ENCODE measurements at regions not wholly inside any gene's neighbourhood (a gene's known extent, or its start where the extent isn't known, plus 50 kb on each side); places are given as distances from the start of the nearest gene placed in this dataset.
"Not testable (repeated sequence)": the region's sequence is repeated elsewhere in the genome, so short reads cannot be mapped to it uniquely, and the experiment has no call there.

DNA sequence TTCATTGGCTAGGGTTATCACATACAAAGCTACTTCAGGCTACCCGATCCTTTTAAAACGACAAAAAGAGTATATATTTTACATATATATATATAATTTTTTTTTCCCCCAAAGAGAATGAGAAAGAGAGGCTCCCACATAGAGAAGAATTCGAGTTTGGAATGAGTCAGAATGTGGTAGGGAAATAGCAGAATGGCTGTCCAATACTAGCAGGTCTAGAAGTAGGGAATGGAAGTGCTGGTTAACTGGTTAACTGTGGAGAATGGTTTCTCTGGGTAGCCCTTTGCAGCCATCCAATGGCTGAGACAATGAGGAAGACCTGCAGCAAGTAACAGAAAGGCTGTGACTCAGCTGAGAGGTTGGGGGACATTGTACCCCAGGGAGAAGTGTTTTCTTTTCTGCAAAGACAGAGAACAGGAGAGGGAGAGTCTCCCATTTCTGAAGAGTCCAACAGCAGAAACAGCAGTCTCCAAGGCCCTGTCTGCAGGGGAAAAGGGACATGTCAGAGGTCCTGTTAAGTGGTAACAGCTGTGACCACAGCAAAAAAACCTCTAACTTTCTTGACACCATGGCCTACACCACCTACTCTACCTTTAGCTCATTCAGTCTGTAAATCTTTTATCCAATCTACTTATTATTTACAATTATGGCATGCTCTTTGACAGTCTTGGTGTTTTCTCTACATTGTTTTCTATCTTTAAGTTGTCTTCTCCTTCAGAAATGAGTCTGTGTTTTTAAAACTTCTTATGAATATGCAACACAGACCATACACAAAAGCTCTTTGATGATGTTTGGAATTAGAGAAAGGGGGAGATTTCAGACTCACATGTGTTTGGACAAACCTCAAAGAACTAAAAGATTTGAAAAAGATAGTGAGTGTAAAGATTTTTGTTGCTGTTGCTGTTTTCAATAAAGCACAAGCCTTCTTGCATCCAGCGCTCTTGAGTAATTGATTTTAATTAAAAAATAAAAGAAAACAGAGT, 116.1 kb upstream of the SLC7A14 start:
- DNase-seq, result no peak

DNA sequence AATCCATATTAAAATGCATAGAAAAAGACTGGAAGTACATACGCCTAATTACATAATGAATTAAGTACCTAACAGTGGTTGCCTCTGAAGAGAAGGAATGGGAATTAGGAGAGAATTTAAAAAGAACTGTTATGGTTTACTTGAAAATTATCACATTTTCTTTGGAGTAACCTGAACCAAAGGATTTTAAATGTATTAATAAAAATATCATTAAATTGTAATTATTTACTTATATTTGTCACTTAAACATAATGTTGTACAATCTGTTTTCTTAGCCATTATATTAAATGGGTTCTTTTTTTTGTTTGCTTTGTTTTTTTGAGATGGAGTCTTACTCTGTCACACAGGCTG, 114.2 kb upstream of the SLC7A14 start:
- no peak for DNase-seq

DNA sequence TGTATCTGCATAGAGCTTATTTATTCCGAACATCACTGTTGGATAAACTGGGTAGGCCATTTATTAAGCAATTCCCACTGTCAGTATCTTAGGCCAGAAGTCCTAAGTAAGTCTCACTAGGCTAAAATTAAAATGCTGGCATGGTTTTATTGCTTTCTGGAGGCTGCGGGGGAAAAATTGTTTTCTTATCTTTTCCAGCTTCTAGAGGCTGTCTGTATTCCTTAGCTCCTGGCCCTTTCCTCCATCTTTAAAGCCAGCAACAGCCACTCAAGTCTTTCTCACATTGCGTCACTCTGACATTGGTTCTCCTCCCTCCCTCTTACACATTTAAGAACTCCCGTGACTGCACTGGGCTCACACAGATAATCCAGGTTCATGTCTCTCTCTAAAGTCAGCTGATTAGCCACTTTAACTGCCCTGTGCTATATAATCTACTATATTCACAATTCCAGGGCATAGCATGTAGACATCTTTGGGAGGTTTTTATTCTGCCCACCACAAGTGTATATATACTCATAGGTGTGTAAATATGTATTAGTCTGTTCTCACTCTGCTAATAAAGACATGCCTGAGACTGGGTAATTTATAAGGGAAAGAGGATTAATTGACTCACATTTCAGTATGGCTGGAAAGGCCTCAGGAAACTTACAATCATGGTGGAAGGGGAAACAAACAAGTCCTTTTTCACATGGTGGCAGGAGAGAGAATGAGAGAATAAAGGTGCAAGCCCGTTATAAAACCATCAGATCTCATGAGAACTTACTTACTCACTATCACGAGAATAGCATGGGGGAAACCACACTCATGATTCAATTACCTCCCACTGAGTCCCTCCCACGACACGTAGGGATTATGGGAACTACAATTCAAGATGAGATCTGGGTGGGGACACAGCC, 113.5 kb upstream of the SLC7A14 start:
- no peak for DNase-seq

GRCh38 chr3:170697908-170698307, 112.0 kb upstream of the SLC7A14 start:
- DNase-seq, result no peak

DNA sequence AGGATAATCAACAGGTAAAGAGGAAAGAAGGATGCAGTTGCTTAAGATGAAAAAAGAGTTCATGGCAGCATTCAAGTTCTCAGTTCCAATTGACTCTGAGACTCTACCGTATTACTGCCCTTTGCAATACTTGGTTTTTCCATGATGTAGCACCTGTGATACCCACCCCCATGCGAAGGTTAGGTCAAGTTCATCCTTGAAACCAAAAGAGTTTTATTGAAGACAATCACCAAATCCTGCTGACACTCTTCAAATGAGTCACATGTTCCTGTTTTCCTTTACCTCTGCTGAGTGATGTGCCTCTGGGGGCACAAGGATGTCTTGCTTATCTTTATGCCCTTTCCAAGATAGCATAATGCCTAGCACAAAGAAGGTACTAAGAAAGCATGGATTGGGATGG, 111.3 kb upstream of the SLC7A14 start:
- DNase-seq, result no peak

DNA sequence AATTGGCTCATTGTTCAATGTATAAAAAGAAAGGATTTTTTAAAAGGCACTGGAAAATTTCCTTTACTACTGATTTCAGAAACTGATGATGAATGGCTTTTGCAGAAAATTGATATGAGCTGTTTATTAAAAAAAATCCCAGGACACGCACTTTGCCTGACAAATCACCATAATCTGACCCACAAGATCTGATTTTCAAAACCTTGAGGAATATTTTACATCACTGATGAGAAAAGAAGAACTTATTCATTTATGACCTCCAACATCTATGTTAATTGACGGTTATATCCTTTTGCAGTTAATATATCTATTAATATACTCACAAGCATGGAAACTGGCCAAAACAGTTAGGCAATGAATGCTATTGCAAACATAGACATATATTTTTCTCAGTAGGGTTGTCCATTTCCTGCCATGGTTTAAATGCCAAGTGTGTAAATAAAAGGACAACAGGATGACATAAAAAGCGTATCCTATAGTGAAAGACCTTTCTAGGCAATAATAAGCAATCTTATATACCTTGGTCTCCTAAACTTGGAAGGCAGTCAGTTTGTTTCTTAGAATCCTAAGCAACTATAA, 109.7 kb upstream of the SLC7A14 start:
- no peak for DNase-seq

DNA sequence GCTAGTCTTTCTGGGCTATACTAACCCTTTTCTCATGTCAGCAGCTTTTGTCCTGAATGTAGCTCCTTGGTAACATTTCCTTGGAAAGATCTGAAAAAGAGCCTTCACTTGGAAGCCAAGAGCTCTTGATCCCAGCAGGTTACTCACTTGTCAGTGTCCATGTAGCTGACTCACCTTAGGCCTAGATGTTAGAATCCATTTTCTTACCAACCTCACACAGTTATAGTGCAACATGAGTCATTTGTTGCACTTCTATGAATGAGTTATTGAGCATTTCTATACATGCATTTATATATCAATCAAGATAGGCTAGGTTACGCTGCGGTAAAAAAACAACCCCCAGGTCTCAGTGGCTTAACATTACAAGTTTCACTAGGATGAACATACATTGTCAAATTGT, 106.8 kb upstream of the SLC7A14 start:
- DNase-seq, result no peak

- no peak for DNase-seq
These were observed 104.7 kb upstream of the SLC7A14 start for GRCh38 chr3:170690661-170690981.

- no peak for DNase-seq
These were observed 104.2 kb upstream of the SLC7A14 start for GRCh38 chr3:170689893-170690660.

GRCh38 chr3:170689296-170689829, 103.5 kb upstream of the SLC7A14 start:
- no peak for DNase-seq

GRCh38 chr3:170688222-170688621, 102.3 kb upstream of the SLC7A14 start:
- not testable (repeated sequence) for DNase-seq

DNA sequence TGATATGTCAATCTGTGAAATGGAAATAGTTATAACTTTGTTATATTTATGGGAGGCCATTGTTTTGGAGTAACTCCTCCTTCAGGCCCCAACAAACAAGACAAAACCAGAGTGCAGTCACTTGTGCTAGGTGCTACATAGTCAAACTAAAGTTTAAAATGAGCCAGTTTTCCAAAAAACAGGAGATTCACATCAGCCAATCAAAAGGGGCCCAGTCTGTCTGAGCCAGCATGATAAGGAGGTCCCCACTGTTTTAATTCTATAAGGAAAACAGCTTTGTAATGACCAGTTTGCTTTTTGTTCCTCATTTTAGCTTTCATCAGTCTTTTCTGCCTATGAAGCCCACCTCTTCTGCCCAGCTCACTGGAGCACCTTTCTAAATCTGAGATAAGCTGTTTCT, 94.7 kb upstream of the SLC7A14 start:
- no peak for DNase-seq

DNA sequence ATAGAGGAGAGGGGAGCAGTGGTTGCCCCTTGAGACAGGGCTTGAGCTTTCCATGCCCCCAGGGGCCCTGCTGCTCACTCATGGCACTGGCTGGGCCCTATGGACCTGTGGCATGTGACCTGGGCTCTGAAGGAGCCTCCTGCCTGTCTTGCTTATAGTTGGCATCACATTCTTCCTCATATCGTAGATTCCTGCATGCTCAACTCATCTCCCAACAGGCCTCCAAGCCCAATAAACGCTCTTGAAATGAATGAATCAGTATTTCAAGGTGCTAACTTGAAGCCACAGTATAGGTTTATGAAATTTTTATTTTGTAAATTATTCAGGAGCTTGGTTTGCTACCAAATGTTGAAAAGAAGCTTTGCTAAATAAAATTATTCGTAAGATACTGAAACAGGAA, 93.3 kb upstream of the SLC7A14 start:
- no peak for DNase-seq

DNA sequence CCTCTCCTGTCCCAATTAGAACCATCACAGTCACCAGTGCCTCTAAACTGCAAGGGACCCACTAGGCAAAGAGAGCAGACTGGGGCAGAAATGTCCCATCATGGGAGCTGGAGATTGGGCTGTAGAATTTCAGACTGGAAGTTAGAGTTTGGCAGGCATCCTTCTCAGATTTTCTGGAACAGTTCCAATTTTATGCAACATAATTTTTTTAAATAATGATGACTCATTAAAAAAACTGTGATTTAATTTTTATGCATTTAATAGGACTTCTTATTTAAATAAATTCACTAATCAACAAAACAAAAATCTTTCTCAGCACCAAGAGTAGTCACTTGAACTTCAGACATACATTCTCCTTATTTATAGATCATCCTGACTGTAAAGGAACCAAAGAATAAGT, 84.6 kb upstream of the SLC7A14 start:
- no peak for DNase-seq

- DNase-seq, result not testable (repeated sequence)
These were observed 77.1 kb upstream of the SLC7A14 start for GRCh38 chr3:170662986-170663385.

DNA sequence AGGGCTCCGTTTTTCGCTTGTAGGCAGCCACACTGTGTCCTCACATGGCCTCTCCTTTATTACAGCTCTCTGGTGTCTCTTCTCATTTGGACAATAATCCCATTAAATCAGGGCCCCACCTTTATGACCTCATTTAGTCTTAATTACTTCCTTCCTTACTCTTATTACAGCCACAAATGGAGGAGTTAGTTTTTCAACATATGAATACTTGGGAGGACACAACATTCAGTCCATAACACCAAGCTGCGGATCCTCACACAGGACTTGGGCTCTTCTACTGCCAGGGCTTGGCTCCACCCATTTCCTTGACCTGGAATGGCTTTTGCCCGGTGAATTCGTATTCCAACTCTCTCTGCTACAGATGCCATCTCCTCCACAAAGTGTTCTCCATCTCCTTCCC, 74.3 kb upstream of the SLC7A14 start:
- no peak for DNase-seq

- DNase-seq, result no peak
These were observed 71.4 kb upstream of the SLC7A14 start for GRCh38 chr3:170657312-170657711.

DNA sequence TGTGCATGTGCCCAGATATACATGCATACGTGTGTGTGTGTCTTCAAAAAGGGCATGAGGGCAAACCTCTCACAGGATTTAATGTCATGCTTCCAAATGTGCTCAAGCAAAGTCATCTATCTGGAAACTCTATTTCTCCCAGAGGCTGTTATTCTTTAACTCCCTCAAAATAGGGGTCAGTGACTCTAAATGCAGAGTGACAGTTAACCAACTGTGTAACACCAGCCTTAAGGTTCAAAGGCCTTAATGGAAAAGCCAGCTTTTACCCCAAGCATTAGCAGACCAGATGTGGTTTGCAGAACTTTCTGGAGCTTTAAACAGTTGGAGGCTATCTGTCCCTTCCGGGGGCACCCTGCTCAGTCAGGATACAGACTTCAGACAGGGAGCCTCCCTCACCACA, 70.4 kb upstream of the SLC7A14 start:
- DNase-seq, result no peak

DNA sequence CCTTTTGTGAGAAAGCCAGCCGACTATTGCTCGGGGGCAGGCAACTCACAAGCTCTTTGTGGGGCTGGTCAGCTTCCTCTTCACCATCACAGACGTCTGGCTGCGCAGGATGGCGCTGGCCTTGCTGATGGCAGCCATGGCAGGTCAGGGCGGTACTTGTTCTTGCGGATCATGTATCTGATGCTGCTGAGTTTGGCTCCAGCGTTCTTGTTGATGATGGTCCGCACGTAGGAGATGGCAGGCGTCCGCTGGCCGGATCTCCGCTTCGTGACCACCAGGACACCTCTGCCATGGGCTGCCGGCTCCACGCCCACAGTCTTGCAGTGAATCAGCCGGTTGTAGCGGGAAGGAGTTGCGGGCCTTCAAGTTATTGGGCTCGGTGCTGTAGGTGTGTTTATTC, 67.9 kb upstream of the SLC7A14 start:
- no peak for DNase-seq

DNA sequence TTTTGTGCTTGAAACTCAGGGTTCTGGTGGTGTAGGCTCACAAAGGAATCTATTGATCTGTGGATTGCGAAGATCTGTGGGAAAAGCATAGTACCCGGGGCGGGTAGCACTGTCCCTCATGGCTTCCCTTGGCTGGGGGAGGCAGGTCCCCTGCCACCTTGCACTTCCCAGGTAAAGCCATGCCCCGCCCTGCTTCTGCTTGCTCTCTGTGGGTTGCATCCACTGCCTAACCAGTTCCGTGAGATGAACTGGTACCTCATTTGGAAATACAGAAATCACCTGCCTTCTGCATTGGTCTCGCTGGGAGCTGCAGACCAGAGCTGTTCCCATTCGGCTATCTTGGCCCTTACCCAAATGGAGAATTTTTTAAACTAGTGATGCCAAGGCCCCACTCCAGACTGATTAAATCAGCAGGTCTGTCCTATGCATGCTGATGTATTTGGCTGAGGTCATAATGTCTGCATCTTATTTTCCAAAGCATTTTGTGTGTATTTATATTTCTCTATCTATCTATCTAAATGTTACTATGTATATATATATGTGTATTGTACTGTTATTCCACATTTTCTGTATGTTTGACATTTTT, 65.5 kb upstream of the SLC7A14 start:
- no peak for DNase-seq

DNA sequence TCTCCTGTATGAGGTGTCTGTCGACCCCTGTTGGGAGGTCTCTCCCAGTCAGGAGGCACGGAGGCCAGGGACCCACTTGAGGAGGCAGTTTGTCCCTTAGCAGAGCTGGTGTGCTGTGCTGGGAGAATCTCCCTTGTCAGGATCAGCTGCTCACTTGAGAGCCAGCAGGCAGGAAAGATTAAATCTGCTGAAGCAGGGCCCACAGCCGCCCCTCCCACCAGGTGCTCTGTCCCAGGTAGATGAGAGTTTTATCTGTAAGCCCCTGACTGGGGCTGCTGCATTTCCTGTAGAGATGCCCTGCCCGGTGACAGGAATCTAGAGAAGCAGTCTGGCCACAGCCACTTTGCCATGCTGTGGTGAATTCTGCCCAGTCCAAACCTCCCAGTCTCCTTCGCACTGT, 64.7 kb upstream of the SLC7A14 start:
- DNase-seq, result not testable (repeated sequence)

GRCh38 chr3:170644711-170645110, 58.8 kb upstream of the SLC7A14 start:
- no peak for DNase-seq
